ENCODE measurements at regions not wholly inside any gene's neighbourhood (a gene's known extent, or its start where the extent isn't known, plus 50 kb on each side); places are given as distances from the start of the nearest gene placed in this dataset.
"Not testable (repeated sequence)": the region's sequence is repeated elsewhere in the genome, so short reads cannot be mapped to it uniquely, and the experiment has no call there.

DNA sequence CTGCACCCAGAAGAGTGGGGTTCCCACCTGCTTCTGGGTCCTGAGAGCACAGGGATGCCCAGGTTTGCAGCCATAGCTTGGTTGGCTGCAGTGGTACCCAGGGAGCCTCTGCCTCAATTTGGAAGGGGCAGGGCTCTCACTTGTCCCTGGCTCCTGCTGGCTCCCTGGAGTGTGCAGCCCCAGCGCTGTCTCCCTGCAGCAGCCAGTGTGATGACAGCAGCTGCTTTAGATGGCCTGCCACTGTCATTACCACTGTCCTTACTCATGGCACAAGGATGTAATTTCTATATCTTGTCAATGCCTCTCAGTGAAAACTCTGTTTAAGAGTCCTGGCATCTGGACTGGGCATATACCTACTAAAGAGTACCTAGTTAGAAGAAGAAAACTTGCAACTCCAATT is 250.9 kb downstream of the KIF20B start:
- no peak for DNase-seq

DNA sequence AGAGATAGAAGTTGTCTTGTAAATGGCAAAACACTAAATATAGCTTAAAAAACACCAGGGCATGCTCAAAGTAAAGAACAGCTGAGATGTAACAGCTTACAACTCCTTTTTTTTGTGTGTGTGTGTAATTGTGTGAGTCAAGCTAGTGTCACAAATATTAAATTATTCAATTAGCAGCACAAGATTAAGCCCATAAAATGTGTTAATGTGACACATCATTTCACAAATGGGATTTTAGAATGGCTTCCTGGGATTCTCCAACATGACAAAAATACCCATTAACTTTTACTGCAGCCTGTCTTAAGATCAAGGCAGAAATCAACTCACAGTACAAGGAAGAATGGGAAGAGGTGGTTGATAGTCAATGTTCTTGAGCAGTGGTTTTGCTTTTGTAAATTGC is 251.4 kb downstream of the KIF20B start:
- DNase-seq, result no peak

DNA sequence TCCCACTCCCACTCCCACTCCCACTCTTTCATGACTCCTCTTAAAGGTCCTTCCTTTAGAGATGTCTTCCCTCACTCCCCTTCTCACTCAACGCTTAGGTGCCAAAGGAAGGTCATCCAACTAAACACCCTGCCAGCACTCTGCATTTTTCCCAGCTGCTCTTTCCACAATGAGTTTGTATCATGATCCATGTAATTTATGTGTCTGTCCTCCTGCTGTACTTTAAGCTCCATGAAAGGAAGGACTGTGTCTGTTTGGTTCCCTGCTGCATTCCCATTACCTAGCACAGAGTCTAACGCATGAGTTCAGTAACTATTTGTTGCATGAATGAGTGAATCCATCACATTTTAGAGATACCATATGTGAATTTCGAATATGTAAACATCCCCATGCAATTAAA is 252.7 kb downstream of the KIF20B start:
- no peak for DNase-seq

DNA sequence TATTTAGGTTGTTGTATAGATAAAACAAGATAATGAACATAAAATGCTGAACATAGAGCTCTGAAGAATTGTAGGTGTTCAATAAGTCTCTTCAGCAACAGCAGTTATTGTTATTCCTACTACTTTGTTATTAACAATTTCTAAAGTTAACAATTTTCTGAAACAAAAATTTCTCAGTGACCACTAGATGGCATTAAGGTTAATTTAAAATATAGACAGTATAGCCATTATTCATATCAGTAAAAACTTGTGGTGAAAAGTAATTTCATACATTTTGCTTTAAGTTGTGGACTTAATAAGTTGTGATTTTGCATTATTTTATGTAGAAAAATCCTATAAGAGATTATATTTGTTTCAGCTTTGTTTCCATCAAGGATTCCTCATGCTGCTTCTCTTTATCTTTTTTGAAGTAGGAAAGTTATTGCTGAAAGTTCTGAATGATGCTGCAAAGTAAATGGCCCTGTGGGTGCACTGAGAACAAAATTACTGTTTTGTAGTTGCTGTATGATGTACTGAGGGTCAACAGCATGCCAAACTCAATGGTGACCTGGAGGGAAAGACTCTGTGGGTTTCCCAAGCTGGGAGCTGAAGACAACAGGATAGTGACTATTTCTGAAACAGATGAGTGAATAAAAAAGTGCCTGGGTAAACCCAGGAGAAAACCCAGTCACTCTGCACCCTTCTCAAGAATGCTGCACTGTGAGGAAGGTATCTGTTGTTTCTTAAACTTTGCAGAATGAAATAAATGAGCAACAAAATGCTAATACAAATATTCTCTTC is 253.6 kb downstream of the KIF20B start:
- DNase-seq, result no peak

DNA sequence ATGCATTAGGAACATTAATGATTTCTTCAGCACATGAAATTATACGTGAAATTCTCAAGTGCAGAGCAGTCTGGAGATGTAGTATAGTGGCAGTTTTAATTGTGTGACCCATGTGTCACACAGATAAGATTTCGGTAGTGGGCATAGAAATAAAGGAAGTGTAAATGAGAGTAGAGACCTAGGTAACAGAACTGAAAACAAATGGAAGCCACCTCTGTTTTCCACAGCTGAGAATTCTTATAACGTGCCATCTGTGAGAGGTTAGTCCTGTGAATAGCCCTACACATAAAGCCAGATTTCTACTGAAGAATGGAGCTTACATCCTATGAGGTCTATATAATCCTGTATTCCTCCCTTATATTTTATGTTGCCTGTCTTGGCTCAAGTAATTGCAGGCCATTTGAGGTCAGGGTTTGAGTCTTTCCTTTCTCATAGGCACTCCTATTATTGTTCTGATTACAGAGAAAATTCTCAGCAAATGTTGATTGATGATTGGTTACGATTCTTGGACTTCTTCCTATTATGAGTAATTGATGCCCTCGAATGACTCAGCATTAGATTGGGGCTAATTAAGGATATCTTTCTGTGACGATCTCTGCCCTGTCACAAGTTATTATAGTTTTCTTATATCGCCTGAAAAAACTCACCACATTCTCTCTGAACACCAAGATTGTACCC is 258.2 kb downstream of the KIF20B start:
- DNase-seq, result no peak

DNA sequence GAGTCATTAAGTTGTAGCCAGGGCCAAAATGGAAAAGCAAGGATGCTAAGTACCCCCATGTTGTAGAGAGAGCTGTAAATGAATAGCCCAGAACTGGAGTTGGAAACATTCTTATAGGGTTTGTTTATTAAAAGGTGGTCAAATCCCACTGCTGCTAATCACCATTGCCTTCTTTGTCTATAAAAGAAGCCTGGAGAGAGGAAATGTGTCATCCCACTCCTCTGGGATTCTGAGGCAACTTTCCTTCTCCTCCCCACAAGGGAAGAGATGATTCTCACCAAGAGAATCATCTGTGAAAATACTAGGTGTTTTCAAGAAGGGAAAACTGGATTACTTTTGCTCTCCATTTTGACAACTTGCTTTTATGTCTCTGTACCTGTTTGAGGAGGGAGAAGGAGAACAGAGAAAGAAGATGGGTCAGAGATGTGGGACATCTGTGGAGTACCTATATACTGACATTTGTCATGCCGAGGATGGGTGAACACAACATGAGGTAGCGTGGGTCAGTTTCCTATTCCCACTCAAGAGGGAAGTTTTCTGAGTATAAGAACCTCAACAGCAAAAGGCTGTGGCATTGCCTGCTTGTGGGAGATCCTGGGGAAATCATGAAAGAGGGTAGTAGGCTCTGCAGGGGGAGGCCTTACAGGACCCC is 262.2 kb downstream of the KIF20B start:
- DNase-seq, result no peak

DNA sequence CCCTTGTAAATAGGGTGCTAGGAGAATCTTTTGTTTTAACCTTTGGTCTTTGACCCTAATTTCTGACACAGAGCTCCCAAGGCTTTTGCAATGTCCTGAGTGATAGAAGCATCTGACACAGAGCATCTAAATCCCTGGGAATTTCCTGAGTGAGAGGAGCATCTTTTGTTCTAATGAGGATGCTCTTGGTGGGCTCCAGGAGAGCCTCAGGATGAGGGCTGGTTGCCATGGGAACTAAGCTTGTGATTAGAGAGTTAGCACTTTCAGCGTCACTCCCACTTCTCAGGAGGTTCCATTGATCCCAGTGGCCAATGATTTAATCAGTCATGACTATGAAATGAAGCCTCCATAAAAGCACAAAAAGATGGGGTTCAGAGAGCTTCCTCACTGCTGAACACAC is 264.8 kb downstream of the KIF20B start:
- no peak for DNase-seq

DNA sequence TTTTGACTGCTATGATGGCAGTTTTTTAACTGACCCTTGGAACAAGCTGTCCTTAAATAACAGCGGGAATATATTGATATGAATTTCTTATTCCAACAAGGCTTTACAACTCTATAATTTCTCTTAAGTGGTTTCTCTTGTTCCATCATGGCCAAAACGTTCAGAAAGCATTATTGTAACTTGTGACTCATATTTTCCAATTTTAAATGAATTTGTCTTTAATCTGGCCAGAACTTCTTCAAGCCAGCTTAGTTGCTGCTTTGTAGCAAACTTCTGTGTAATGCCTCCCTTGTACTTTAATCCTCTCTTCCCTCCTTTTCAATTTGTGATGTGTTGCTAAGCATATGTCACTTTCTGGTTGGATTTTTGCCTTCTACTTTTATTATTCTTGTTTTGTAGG is 271.9 kb downstream of the KIF20B start:
- no peak for DNase-seq

DNA sequence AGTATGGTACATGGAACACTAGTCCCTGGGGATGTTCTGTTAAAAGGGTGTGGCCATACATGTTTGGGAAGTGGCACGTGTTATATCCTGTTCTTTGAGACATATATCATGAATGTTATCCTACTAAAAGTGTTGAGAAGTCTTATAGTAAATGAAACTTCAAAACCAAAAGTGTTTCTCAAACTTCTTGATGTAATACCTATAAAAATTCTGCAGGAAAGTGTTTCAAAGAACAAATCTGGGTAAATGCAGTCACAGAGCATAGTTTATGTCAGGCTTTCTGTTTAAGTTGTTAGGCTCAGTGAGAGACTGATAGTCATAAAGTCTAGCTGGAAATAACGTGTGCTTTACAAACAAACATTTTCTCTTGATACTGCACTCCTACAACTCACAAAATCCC is 273.7 kb downstream of the KIF20B start:
- DNase-seq, result no peak

DNA sequence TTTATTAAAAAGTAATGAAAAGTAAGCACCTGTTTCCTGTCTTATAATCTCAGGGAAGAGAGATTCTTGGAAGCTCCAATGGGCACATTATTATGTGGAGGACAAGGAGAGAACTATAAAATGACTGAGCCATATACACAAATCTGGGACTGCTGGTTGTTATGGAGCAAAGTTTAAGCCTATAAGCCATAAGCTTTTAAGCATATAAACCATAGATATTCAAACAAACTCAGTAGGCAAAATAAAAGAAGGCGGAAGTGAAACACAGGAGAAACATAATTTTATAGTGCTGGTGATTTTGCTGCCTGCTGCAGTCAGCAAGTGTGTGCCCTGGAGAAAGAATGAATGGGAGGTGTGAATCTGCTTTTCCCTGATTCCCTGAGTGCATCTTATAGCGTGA is 274.4 kb downstream of the KIF20B start:
- DNase-seq, result no peak

DNA sequence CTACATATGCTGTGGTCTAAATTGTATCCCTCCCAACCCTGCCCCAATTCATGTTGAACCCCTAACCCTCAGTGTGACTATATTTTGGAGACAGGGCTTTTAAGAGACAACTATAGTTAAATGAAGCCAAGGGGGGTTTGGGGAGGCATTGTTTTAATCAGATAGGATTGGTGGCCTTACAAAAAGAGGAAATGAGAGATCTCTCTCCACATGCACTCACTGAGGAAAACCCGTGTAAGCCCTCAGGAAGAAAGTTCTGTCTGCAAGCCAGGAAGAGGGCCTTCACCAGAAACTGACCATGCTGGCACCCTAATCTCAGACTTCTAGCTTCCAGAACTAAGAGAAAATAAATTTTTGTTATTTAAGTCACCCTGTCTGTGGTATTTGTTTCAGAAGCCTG is 276.7 kb downstream of the KIF20B start:
- DNase-seq, result no peak

DNA sequence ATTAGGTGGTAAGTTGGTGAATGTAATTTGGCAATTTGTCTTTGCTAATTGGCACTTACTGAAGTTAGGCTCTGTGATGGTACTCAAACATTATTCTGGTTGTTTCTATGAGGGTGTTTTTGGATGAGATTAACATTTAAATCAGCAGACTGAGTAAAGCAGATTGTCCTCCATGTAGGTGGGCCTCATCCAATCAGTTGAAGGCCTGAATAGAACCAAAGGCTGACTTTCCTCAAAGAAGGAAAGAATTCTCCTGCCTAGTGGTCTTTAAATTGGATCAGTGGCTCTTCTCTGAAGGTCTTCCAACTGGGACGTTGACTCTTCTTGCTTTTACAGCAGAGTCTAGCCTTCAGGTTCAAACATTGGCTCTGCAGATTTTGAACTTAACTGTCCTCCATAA is 278.3 kb downstream of the KIF20B start:
- no peak for DNase-seq

DNA sequence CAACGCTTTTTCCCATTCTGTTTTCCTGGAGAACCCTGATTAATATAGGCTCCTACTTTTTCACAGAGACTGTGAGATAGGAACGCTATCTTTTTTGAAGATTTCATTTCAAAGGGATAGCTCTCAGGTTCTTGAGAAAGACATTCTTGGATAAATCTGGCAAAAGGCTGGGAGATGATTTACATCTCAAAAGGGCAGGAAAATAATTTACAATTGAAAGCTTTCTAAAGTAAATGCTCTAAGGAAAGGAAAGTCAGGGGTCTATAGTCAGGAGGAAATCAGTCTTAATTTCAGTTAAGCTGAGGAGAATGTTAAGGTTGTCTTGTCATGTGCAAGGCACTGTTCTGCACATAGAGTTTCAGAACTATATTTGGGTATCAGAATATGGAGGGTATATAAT is 278.8 kb downstream of the KIF20B start:
- no peak for DNase-seq

DNA sequence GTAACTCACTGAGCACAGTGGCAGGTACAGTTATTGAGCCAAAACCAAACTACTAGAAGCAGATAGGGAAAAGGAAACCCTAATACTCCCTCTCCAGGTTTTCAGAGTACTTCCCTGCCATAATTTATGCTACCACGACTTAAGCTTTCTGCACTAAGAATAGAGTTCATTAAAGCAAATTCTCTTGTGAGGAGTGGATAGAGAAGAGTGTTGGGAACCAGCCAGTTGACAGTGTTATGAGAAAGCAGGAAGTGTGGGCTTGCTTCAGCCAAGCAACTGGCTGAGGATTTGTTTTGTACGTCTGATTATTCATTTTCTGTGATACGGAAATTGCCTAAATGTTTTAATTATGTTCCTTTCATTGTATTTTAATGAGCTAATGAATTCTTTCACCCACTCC is 280.5 kb downstream of the KIF20B start:
- no peak for DNase-seq

DNA sequence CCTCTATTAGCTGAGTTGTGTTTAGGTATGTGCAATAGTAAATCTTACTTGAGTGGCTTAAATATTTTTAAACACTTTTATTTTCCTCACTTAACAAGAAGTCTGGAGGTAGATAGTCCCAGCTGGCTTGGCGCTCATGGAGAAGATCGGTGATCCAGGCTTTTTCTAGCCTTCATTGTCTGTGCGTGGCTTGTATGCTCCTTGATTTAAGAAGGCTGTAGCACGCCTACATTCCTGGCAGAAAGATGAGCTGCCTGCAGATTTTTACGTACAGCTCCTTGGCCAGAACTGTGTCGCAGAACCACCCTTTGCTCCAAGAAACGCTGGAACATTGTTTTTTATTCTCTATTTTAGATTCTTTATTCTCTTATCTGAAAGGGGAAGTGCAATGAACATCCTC is 284.1 kb downstream of the KIF20B start:
- no peak for DNase-seq

DNA sequence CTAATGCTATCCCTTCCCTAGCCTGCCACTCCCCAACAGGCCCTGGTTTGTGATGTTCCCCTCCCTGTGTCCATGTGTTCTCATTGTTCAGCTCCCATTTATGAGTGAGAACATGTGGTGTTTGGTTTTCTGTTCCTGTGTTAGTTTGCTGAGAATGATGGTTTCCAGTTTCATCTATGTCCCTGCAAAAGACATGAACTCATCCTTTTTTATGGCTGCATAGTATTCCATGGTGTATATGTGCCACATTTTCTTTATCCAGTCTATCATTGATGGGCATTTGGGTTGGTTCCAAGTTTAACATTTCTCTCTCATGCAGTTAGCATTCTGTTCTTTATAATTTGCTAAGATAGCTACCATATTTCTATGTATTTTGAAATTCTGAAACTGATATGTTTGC is 287.0 kb downstream of the KIF20B start:
- DNase-seq, result not testable (repeated sequence)

DNA sequence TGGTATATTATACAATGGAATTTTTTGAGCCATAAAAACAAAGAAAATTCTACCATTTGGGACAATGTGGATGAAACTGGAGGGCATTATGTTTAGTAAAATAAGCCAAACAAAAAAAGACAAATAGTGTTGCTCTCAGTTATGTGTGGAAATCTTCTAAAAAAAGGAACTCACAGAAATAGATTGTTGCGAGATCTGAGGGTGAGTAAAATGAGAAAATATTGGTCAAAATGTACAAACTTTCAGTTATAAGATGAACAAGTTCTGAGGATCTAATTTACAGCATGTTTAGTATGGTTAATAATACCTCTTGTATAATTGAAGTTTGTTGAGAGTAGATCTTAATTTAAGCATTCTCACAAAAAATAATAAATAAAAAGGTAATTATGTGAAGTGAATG is 291.2 kb downstream of the KIF20B start:
- no peak for DNase-seq

DNA sequence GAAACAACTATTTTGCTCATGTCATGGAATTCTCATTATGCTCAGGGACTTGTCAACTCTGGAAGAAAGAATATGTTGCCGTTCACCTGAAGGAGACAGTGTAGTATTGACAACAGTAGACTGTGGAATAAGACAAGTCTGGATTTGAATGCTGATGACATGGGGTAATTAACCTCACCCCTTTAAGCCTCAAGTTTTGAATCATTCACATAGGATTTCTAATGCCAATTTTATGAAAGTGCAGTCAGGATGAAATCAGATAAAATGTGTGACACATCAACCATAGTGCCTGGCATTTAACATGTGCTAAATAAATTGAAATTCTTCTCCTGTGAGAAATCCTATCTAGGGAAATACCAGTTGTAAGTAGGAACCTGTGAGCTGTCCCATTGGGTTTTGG is 305.8 kb downstream of the KIF20B start:
- DNase-seq, result no peak

DNA sequence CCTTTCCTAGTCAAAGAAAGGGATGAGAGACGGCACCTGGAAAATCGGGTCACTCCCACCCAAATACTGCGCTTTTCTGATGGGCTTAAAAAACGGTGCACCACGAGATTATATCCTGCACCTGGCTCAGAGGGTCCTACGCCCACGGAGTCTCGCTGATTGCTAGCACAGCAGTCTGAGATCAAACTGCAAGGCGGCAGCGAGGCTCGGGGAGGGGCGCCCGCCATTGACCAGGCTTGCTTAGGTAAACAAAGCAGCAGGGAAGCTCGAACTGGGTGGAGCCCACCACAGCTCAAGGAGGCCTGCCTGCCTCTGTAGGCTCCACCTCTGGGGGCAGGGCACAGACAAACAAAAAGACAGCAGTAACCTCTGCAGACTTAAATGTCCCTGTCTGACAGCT is 309.9 kb downstream of the KIF20B start:
- not testable (repeated sequence) for DNase-seq

DNA sequence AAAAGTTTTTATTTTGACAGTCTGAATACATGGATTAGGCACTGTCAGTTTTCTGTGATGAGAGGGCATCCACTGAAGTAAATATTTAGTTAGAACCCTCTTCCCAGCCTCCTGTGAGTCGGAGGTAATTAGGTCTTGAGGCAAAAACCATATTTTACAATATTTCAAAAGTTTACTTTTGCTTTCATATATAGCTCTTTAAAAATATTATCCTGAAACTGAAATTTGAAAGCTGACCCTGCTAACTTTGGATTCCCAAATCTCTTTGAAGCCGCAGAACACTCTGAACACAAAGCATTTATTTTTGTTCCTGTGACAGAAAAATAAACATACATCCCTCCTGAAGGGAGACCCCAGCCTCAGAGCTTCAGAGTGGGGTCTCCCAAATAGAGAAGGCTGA is 317.4 kb downstream of the KIF20B start:
- no peak for DNase-seq

DNA sequence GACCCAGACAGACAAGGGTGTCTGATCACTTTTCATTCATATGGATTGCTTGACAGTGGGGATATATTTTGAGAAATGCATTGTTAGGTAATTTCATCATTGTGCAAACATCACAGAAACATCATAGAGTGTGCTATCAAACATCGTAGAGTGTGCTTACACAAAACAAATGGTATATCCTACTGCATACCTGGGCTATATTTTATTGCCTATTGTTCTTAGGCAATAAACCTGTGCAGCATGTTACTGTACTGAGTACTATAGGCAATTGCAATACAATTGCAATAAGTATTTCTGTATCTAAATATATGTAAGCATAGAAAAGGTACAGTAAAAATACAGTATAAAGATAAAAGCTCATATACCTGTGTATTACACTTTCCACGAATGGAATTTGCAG is 319.1 kb downstream of the KIF20B start:
- no peak for DNase-seq

DNA sequence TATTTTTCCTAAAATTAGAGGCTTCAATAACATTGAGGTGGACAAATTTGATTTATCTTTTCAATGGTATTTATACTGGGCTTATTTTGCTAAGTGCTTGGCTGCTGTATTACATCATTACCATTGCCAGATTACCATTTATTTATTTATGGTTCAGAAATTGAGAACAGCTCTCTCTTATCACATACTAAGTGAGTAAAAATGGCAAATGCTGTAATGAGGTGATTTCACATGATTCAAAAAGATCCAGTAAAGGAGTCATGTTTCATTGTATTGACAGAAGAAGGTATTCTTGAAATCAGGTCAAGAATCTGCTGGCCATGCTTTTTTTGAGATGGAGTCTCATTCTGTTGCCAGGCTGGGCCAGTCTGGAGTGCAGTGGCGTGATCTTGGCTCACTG is 322.6 kb downstream of the KIF20B start:
- no peak for DNase-seq

DNA sequence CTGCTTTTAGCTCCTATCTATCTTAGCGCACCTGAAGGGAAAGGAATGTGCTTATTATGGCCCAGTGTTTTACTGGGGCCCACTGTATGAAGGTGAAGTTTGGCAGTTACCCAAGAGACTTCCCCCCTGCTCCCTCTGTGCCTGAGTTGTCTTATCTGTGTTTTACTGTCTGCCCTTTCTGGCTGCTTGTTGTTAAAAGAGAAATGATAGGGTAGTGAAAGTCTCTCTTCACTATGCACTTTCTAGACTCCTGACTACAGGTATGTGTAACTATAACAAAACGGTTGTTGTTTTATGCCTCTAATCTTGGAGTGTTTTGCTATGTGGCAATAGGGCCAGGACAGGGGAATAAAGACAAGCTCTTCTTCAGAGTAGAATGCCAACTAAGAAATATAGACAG is 326.9 kb downstream of the KIF20B start:
- no peak for DNase-seq

DNA sequence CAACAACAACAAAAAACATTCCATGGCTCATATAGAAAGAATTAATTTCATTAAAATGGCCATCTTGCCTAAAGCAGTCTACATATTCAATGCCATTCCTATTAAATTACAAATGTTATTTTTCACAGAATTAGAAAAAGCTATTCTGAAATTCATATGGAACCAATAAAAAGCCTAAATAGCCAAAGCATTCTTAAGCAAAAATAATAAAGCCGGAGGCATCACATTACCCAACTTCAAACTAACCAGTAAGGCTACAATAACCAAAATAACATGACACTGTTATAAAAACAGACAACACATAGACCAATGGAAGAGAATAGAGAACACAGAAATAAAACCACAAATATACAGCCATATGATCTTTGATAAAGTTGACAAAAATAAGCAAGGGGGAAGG is 330.4 kb downstream of the KIF20B start:
- no peak for DNase-seq
